Right renal pelvis (tissue), 4 donors: ENCODE measurements at regions not wholly inside any gene's neighbourhood (a gene's known extent, or its start where the extent isn't known, plus 50 kb on each side); places are given as distances from the start of the nearest gene placed in this dataset.
"Not testable (repeated sequence)": the region's sequence is repeated elsewhere in the genome, so short reads cannot be mapped to it uniquely, and the experiment has no call there.

Experiments
- DNase-seq, 4 donors: peaks; one replicate each; pipeline ENCODE4 v3.0.0-alpha.2; 2013; ENCODE audit warnings: low read depth in 4 of 4, low spot score in 3 of 4, missing footprints in 1 of 4

DNA sequence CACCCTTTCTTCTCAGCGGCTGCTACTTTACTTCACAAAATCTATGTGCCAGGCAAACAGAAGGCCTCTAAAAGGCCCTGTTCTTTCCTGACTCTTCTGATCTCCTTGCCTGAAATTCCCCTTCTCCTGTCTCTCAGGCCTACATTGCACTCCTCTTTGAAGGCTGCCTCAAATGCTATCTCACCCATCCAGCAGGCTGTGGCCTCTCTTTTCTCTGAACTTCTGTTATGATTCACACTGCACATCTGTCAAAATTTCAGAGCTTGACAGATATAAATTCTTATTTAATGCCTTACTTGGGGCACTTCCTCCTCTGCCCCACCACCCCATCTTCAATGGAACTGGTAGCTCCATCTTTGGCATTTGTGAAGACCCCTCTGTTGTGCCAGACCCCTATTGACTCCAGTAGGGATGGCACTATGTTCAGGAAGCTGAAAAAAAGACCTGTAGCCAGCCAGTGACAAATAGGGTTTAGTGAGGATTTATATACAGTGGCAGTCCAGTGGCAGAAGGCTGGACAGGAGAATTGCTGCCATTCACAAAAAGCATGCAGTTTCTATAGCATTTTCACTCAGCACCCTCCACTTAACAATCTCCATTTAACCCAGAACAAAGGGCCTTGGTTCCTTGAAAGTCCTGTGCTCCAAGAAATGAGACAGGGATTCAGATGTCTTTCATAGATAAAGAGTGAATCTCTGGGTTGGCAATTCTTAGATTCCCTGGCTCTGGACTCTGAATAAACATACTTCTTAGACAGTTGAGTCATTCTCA, 415.8 kb upstream of the GRM7 start:
- DNase-seq, result no peak

DNA sequence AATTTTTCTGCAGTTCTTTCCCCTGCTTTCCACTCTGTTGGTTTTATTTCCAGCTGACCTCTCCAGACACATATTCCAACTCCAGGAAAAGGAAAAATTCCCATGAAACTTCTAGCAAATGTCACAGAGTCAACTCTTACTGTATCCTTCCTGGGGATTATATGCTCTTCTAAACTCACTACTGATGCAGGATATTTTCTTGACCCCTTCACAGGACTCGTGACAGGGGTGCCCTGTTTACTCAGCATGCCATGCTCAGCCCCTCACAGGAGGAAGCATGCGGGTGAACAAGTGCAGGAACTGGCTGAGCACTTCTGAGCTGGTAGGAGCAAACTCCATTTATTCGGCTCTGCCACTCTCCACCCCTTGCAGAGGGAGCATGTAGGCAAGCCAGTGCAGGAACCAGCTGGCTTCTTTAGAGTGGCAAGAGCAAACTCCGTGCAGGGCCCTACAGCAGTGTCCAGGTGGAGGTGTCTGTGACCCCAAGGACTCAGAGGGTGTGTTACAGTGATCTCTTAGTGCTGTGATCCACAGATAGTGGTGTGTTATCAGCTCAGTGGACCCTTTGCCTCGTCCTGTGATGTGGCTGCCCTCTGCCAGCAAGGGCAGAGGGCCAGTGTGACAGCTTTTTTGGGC, 413.6 kb upstream of the GRM7 start:
- DNase-seq, result no peak

DNA sequence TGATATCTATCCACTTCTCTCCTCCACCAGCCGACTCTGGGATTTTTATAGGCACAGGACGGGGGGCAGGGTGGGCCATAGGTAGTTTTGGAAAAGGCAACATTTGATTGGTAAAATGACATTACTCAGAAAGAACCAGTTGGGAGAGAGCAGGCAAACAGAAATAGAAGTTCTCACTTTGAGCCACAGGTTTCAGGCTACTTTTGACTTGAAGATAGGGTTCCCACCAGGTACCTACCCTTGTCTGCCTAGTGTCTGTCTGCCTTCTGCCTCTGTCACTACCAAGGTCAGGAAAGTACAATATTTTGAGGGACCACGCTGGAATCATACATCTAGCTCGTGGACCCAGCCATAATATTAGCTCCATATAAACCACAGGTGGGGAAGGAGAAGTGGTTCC, 412.9 kb upstream of the GRM7 start:
- no peak for DNase-seq

DNA sequence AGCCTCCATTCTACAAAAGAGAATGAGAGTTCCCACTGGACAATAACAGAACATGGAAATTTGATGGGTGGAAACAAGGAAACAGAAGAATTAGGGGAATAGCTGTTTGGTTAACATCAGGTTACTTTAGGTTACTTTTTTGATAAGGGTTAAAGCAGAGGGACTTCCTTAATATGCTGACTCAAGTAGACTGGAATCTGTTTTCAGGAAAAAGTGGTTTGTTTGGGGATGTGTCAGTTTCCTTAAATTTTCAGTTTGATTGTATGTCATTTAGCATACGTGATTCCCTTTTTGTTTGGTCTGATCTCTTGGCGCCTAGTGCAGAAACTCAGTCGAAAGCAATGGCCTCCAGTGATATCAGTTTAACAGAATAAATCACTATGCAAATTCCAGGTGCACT, 411.8 kb upstream of the GRM7 start:
- no peak for DNase-seq

DNA sequence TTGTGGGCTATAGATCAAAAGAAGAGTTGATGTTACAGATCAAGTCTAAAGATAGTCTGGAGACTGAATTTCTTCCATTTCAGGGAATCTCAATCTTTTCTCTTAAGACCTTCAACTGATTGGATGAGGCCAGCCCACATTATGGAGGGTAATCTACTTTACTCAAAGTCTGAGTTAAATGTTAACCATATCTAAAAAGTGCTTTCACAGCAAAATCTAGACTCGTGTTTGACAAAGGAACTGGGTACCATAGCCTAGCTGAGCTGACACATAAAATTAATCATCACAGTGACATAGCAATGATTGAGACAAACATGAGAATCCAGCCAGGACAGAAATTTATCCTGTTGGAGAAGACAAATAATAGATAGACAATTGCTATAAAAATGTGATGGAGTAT, 407.9 kb upstream of the GRM7 start:
- DNase-seq, result no peak

DNA sequence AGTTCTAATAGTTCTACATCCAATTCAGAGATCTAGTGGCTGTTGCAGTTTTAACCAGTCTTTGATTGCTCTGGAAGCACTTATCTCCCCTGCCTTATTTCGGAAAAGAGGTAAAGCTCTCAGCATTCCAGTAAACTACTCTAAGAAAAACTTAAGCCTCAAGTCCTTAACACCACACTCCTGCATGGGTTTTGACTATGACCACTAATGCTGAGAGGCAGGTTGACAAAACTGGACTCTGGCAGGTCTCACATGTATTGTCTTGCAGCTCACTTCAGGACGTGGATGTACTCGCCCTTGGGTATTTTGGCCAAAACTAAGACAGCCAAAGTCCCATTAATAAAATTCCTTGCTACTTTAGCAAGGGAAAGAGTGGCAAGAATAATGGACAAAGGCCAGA, 405.9 kb upstream of the GRM7 start:
- DNase-seq, result no peak

DNA sequence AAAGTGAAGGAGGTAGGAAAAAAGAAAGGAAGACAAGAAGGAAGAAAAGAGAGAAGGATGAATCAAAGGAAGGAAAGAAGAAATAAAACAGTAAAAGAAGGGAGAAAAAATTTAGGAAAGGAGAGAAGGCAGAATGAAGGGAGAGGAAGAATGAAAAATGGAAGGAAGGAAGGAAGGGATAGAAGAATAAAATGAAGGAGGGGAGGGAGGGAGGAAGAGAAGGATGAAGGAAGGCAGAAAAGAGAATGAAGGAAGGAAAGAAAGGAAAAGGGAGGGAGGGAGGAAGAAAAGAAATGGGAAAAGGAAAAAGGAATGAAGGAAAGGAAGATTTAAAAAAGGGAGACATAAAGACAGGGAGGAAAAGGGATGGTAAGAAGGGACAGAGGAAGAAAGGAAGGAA, 393.7 kb upstream of the GRM7 start:
- no peak for DNase-seq

DNA sequence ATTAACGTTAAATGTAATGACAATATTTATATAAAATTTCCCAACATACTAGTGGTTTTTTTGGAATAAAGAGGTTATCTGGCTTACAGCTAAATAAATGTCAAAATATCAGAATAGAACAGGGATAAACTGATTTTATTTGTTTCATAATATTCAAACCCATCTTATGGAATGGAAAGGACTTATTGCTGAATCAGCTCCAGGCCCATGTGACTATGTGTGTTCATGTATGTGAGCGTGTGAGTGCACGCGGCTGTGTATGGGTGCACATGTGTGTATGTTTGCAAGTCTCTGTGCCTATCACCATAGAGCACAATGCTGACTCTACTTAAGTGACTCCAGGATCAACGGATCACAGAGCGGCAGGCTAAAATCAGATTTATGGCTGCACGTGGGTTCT, 392.3 kb upstream of the GRM7 start:
- DNase-seq, result no peak

DNA sequence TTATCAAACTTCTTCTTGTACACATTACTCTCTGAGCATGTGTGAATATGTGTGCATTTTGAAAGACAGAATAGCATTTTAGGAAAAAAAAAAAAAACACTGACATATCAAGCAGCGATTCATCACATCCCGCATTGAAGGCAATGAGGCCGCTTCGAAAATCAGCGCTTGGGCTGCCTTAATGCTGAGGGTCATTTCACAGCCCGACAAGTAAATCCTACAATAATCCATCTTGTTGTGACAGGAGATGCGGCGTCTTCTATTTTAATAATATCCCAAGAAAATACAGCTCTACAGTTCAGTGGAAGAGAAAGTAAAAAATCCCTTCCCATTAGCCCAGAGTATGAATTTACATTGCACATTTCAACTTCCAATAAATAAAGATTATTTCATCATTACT, 389.2 kb upstream of the GRM7 start:
- DNase-seq, result no peak

DNA sequence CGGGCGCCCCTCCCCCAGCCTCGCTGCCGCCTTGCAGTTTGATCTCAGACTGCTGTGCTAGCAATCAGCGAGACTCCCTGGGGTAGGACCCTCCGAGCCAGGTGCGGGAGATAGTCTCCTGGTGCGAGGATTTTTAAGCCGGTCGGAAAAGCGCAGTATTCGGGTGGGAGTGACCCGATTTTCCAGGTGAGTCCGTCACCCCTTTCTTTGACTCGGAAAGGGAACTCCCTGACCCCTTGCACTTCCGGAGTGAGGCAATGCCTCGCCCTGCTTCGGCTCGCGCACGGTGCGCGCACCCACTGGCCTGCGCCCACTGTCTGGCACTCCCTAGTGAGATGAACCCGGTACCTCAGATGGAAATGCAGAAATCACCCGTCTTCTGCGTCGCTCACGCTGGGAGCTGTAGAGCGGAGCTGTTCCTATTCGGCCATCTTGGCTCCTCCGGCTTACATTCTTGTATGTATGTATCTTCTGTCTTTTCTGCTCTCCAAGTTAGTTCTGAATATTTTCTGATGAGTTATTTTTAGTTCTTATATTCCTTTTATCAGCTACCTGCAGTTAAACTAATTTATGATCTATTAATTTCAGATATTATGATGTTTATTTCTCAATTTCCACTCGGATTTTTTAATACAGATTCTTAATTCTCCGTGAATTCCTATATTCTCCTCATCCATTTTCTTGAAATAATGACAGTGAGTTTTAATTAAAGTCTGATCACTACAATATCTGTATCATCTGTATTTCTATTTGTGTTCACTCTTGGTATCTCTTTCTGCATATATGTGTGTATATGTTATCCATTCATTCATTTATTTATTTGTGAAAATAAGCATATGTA, 370.2 kb upstream of the GRM7 start:
- DNase-seq, result not testable (repeated sequence)

DNA sequence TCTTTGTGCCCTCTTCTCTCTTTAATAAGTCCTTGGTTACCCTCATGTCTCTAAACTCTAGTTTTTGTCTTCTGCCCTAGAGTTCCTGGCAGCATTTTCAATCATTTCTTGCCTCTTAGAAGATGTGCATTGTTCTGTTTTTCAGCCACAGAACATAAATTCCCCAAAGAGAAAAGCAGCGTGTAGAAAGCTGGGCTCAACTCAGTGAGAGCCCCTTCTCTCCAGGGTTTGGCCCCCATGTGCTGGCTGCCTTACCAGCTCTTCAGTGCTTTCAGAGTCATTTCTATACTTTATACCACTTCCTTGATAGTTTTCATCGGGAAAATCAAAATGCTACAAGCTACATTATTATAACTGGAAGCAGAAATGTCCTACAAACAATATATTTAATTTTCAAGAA, 369.1 kb upstream of the GRM7 start:
- no peak for DNase-seq

DNA sequence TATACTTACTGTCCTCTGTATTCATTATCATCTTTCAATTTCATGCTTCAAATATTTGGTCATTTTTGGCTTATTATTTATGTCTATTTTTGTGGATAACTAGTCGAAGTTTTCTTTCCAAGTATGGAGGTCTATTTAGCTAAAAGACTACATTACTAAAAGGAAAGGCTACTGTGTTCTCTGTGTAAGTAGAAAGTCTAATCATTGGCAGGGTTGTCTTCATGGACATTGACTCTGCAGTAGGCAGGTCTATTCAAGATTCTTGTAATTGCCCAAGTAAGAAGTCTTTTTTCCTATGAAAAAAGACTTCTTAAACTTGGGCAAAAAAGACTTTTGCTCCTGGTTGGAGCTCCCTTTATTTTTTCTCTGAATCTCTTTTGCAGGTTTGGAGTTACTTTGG, 368.6 kb upstream of the GRM7 start:
- DNase-seq, result no peak

DNA sequence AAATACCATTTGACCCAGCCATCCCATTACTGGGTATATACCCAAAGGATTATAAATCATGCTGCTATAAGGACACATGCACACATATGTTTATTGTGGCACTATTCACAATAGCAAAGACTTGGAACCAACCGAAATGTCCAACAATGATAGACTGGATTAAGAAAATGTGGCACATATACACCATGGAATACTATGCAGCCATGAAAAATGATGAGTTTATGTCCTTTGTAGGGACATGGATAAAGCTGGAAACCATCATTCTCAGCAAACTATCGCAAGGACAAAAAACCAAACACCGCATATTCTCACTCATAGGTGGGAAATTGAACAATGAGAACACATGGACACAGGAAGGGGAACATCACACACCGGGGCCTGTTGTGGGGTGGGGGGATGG, 362.0 kb upstream of the GRM7 start:
- not testable (repeated sequence) for DNase-seq

DNA sequence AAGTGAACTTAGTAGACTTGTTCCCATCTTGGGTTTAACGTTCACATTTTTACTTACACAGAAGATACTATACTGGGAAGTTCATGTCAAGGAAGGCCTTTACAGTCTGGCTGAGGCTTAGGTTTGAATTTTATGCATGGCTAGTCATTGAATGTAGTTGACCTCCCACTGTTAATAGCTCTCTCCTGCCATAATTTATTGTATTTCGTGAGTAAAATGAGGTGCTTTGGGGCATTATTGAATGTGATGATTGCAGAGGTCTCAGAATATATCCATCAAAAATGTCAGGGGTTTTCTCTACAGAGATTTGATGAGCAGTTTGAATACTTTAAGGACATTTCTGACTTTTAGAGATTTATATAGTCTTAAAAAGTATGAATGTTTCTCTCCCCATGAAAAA, 356.6 kb upstream of the GRM7 start:
- no peak for DNase-seq

DNA sequence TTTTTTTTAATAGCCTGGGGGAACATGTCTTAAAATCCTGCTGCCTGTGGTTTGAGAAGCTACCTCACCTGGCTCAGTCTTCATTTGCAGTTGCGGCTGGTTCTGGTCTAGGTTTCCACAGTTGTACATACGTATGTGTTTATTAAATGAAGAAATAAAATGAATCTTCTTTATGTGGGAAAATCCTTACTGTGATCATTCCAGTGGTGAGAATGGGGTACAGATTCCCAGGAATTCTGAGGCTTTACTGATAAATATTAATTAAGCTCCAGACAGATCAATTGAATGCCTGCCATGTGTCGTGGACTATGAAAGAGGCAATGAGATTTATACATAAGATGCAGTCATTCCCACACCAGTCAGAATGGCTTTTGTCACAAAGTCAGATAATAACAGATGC, 356.1 kb upstream of the GRM7 start:
- no peak for DNase-seq

DNA sequence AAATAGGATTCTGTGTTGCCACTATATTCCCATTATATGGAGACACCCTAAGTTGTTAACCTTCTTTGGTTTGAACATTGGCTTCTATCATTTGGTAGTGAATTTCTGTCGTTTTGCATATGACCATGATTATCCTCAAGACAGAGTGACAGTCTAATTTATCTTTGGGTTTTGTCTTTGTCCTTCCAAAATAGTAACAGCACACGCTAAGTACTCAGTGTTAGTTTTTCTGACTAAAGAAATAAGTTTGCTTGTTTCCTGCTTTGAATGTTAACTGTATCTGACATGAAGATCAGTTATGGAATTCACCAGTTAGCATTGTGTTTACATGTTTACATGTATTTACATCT, 352.5 kb upstream of the GRM7 start:
- DNase-seq, result no peak

DNA sequence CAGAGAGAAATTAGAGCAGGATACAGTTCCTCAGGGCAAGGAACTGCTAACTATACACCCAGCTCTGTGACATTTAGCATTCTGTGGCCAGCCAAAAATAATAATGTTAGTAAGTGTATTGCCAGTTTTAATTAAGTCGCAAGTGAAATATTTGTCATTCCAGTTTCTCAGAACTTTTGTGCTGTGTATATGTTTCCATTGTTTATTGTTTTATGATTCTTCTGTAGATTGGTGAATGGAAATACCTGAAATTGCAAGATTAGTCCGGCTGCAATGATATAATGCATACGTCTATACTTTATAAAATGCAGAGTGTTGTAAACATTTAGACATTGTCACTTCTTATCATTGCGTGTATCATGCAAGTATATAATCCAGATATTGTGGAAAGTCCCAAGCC, 351.3 kb upstream of the GRM7 start:
- DNase-seq, result no peak

DNA sequence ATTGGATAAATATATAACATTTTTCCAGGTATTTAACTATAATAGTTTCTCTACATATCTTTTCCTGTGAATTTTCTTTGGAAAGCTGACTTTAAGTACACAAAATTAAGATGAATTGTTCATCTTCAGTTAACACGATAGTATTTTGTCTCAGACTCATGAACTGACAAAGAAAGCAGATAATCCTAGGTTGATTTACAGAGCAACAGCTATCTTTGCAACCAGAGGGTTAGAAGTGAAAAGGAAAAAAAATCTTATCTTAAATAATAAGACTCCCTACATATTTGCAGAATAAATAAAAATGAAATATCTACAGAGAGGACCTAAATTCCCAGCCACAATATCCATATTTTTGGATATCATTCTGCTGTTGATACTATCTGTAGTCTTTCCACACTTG, 350.2 kb upstream of the GRM7 start:
- no peak for DNase-seq

DNA sequence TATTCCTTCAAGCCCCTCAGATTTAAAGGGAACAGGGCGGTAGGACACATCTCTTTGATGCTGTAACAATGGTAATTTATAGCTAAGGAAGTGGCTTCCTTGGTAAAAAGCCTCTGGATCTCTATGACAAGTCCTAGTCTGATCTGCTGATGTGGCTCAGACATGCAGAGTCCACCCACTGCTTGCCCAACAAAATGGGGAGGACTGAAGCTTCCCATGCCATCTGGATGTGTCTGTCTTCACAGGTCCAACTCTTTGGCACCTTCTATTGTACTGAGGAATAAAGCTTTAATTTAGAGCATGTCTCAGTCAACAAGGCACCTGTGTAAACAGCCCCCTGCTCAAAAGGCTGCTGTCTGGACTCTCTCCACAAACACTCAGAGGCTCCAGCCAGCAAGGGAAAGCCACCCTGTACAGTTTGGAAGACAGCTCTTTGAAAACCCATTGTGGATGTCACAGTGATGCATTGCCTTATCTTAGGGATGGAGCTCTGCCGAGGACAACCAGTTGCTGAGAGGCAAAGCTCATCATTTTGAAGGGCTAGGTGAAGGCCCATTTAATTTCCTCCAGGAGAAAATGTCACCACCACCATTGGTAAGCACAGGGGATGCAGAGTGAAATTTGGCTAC, 348.6 kb upstream of the GRM7 start:
- no peak for DNase-seq

DNA sequence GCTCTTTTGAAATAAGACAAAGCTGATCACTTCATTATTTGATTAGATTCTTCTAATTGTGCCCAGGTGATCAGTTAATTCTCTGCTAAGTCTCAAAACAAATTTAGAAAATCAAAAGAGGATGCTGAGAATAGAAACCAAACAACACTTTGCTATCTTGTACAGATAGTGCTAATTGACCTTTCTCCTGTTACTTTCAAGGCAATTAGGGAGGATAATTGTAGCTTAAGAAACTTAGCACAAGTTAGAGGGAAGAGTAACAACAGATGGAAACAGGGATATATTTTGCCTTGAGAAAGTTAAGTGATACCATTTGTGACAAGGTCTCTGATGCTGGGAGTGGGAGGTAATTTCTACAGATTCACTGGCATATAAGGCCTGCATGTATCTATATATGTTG, 344.8 kb upstream of the GRM7 start:
- no peak for DNase-seq

DNA sequence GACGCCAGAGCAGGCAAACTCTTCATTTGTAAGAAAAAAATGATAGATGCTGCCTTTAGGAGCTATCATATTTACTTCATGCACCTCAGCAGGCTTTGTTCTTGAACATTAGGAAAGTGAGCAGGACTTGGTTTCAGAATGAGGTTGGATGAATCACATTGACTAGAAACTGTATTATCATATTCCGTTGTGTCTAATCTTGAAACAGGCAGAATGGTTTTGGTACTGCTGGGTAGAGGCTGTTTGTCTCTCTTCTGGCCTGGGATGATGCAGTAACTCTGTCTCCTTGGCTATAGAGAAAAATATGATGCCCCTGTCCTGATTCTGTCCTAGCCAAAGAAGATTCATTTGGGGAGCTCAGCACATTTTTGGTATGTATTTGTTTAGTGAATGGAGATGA, 344.2 kb upstream of the GRM7 start:
- DNase-seq, result no peak
